Prostate gland (tissue), 2 donors: ENCODE measurements at regions not wholly inside any gene's neighbourhood (a gene's known extent, or its start where the extent isn't known, plus 50 kb on each side); places are given as distances from the start of the nearest gene placed in this dataset.

Experiments used
- DNase-seq: peaks from one replicate; pipeline ENCODE4 v3.0.0-alpha.2; 2019; ENCODE audit warnings: low spot score
- H3K27ac ChIP-seq, 2 donors: fragments of 200-600 bp; sonication (generic); 2 replicates each; pipeline ENCODE4 v1.5.1; 2017 to 2019
- H3K27me3 ChIP-seq: fragments of 200-600 bp; sonication (generic); replicated peaks from 2 replicates; pipeline ENCODE4 v1.5.1; 2019; ENCODE audit not compliant: insufficient read depth
- H3K36me3 ChIP-seq, 2 donors: fragments of 200-600 bp; sonication (generic); 1 replicate in 1 of 2; 2 replicates in 1 of 2; pipeline versions ENCODE4 v1.5.1 to v1.8.1; 2017 to 2019
- H3K4me1 ChIP-seq: fragments of 200-600 bp; sonication (generic); replicated peaks from 2 replicates; pipeline ENCODE4 v1.5.1; 2019
- H3K4me3 ChIP-seq, 2 donors: fragments of 200-600 bp; sonication (generic); 2 replicates each; pipeline ENCODE4 v1.5.1; 2017 to 2019
- H3K9me3 ChIP-seq: fragments of 200-600 bp; sonication (generic); 2 replicates; pipeline ENCODE4 v1.5.1; 2017
- CTCF ChIP-seq, 4 experiments: fragments of 200-600 bp in 2 of 4; fragments of 450-650 bp in 2 of 4; sonication (generic) in 2 of 4; IDR thresholded peaks; 1 replicate in 3 of 4; 2 replicates in 1 of 4; pipeline ENCODE4 v1.5.1; 2016 to 2019; ENCODE audit warnings: antibody characterized with exemption in 4 of 4, mild to moderate bottlenecking in 2 of 4, moderate library complexity in 2 of 4
- POLR2A ChIP-seq: fragments of 450-650 bp; IDR thresholded peaks from one replicate; pipeline ENCODE4 v1.6.1; 2016; ENCODE audit warnings: antibody characterized with exemption, mild to moderate bottlenecking
- POLR2AphosphoS5 ChIP-seq: sonication (generic); formaldehyde crosslinking; IDR thresholded peaks from one replicate; pipeline ENCODE4 v1.6.1; 2017; ENCODE audit warnings: antibody characterized with exemption
- WGBS: methylation state at CpG from one replicate; pipeline ENCODE4 v1.1.5; 2018; 5-methylcytosine and 5-hydroxymethylcytosine counted together
- intact Hi-C: fragments of 100-400 bp; cut with DNase I; formaldehyde crosslinking; loops from one replicate; pipeline ENCODE4 v1.14.2; 2022

GRCh38 chr1:108016451-108016920, 51.5 kb upstream of the VAV3 start:
- Histone ChIP-seq H3K36me3 (no peaks in the 10 kb centered on the region), H3K9me3 (no peaks in the 10 kb centered on the region), H3K4me1 (no peaks in the 10 kb centered on the region), H3K4me3 (no peak overlapping the region), H3K27me3 (no peaks in the 10 kb centered on the region), H3K27ac (no peak overlapping the region)
- no peak for DNase-seq
- intact Hi-C loops, result no loop called here
- WGBS, result 33% methylated on average over 4 of the region's 4 CpGs
- TF ChIP-seq POLR2A, result no peak
- no peak for TF ChIP-seq CTCF (IDR thresholded peaks at IDR 0.05)
- TF ChIP-seq POLR2AphosphoS5, result no peak
